ENCODE measurements at regions not wholly inside any gene's neighbourhood (a gene's known extent, or its start where the extent isn't known, plus 50 kb on each side); places are given as distances from the start of the nearest gene placed in this dataset.

DNA sequence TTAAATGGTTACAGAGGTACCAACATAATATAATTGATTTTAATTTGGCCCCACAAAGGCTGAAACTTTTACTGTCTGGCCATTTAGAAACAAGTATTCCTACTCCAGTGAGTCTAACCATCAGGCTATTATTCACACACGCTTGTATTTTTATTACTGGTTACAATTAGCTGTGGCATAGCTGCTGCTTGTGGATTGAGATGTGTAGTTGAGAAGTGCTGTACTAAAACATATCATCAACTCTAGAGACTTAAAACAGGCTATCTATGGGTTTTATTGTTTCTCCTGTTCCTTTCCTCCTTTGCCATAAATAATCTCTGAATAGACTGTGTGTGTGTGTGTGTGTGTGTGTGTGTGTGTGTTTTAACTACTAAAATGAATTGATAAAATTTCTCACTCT, 530.2 kb downstream of the CCDC85A start:
- no peak overlapping the region for H3K4me3 ChIP-seq (ENCODE audit: insufficient read depth, low read length, poor library complexity, severe bottlenecking)
- no peaks in the 10 kb centered on the region for H4K20me1 ChIP-seq (ENCODE audit: low read depth, low read length)
- H3K9me3 ChIP-seq (ENCODE audit: insufficient read depth, low read length), result no peaks in the 10 kb centered on the region
- no peaks in the 10 kb centered on the region for H3F3A ChIP-seq (ENCODE audit: insufficient read depth)
- no peak overlapping the region for H3K27ac ChIP-seq (ENCODE audit: low read depth, low read length)
- H3K27me3 ChIP-seq (ENCODE audit: low read length), result no peaks in the 10 kb centered on the region
- H2AFZ ChIP-seq (ENCODE audit: low read depth, low read length, severe bottlenecking), result no peak overlapping the region
- no peaks in the 10 kb centered on the region for H3K9me2 ChIP-seq (replicated peaks; ENCODE audit: insufficient read depth, low read length)
- TF ChIP-seq, protein P1, sequence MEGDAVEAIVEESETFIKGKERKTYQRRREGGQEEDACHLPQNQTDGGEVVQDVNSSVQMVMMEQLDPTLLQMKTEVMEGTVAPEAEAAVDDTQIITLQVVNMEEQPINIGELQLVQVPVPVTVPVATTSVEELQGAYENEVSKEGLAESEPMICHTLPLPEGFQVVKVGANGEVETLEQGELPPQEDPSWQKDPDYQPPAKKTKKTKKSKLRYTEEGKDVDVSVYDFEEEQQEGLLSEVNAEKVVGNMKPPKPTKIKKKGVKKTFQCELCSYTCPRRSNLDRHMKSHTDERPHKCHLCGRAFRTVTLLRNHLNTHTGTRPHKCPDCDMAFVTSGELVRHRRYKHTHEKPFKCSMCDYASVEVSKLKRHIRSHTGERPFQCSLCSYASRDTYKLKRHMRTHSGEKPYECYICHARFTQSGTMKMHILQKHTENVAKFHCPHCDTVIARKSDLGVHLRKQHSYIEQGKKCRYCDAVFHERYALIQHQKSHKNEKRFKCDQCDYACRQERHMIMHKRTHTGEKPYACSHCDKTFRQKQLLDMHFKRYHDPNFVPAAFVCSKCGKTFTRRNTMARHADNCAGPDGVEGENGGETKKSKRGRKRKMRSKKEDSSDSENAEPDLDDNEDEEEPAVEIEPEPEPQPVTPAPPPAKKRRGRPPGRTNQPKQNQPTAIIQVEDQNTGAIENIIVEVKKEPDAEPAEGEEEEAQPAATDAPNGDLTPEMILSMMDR (IDR thresholded peaks at IDR 0.05; ENCODE audit: insufficient read depth, low read length, poor library complexity, severe bottlenecking), result no peak
- no peak for TF ChIP-seq EZH2phosphoT487 (conservative IDR thresholded peaks at IDR 0.05; ENCODE audit: low read length)
- H3K36me3 ChIP-seq (ENCODE audit: low read length), result no peaks in the 10 kb centered on the region
- H3K79me2 ChIP-seq (ENCODE audit: insufficient read depth, low read length), result no peaks in the 10 kb centered on the region
- no peak overlapping the region for H3K9ac ChIP-seq (ENCODE audit: low read length)
- H3K4me2 ChIP-seq (ENCODE audit: low read depth, low read length, poor library complexity, severe bottlenecking), result no peak overlapping the region

DNA sequence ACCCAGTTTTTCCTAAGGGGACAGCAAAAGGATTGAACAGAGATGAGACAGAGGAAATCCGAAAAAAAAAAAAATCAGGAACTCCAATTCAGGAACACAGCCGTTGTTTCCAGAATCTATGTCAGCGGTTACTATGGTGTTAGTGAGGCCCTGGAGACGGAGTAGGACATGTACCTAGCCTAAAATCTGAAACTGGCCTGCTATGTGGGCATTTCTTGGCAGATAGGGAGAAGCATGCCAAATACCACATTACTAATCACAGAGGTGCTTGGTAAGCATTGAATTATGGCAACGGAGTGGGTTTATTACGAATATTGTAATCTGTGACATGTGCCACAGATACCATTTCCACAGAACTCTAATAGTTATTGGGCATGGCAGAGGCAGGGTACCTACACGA, 530.6 kb downstream of the CCDC85A start:
- no peak for TF ChIP-seq EZH2phosphoT487 (conservative IDR thresholded peaks at IDR 0.05; ENCODE audit: low read length)
- TF ChIP-seq, protein P1 (IDR thresholded peaks at IDR 0.05; ENCODE audit: insufficient read depth, low read length, poor library complexity, severe bottlenecking), result no peak
- Histone ChIP-seq H4K20me1 (ENCODE audit: low read depth, low read length) (no peaks in the 10 kb centered on the region), H3K27me3 (ENCODE audit: low read length) (no peaks in the 10 kb centered on the region), H3K79me2 (ENCODE audit: insufficient read depth, low read length) (no peaks in the 10 kb centered on the region), H3K4me3 (ENCODE audit: insufficient read depth, low read length, poor library complexity, severe bottlenecking) (no peak overlapping the region), H3K27ac (ENCODE audit: low read depth, low read length) (no peak overlapping the region), H3K9me3 (ENCODE audit: insufficient read depth, low read length) (no peaks in the 10 kb centered on the region), H3K9me2 (replicated peaks; ENCODE audit: insufficient read depth, low read length) (no peaks in the 10 kb centered on the region), H3K9ac (ENCODE audit: low read length) (no peak overlapping the region), H3K36me3 (ENCODE audit: low read length) (no peaks in the 10 kb centered on the region), H2AFZ (ENCODE audit: low read depth, low read length, severe bottlenecking) (no peak overlapping the region), H3K4me2 (ENCODE audit: low read depth, low read length, poor library complexity, severe bottlenecking) (no peak overlapping the region), H3F3A (ENCODE audit: insufficient read depth) (no peaks in the 10 kb centered on the region)

DNA sequence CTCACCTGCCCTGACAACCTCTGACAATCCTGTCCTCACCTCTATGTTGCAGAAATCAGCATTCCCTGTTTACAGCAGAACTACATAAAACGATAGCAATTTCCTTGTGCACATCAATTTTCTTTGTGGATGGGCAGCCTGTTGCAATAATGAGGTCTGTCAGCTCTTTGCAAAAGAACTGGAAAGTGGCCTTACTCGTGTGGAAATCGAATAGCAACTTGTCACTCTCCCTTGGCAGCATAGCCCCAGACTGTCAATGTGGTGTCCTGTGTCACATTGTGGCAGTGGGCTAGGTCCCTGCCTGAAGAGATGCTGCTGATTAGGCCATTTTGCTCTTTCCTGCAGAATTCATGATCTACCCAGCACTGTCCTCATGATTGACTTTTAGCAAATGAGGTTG, 531.9 kb downstream of the CCDC85A start:
- no peak overlapping the region for H3K4me2 ChIP-seq (ENCODE audit: low read depth, low read length, poor library complexity, severe bottlenecking)
- no peak overlapping the region for H3K9ac ChIP-seq (ENCODE audit: low read length)
- no peak overlapping the region for H3K27ac ChIP-seq (ENCODE audit: low read depth, low read length)
- H3K36me3 ChIP-seq (ENCODE audit: low read length), result no peaks in the 10 kb centered on the region
- no peak overlapping the region for H3K4me3 ChIP-seq (ENCODE audit: insufficient read depth, low read length, poor library complexity, severe bottlenecking)
- TF ChIP-seq EZH2phosphoT487 (conservative IDR thresholded peaks at IDR 0.05; ENCODE audit: low read length), result no peak
- TF ChIP-seq, protein P1 (IDR thresholded peaks at IDR 0.05; ENCODE audit: insufficient read depth, low read length, poor library complexity, severe bottlenecking), result no peak
- H4K20me1 ChIP-seq (ENCODE audit: low read depth, low read length), result no peaks in the 10 kb centered on the region
- no peaks in the 10 kb centered on the region for H3K9me3 ChIP-seq (ENCODE audit: insufficient read depth, low read length)
- no peaks in the 10 kb centered on the region for H3K27me3 ChIP-seq (ENCODE audit: low read length)
- no peaks in the 10 kb centered on the region for H3F3A ChIP-seq (ENCODE audit: insufficient read depth)
- no peaks in the 10 kb centered on the region for H3K79me2 ChIP-seq (ENCODE audit: insufficient read depth, low read length)
- H2AFZ ChIP-seq (ENCODE audit: low read depth, low read length, severe bottlenecking), result no peak overlapping the region
- no peaks in the 10 kb centered on the region for H3K9me2 ChIP-seq (replicated peaks; ENCODE audit: insufficient read depth, low read length)

Data from SU-DHL-6 (cell line).